Uterus (tissue), 2 donors: ENCODE measurements at regions not wholly inside any gene's neighbourhood (a gene's known extent, or its start where the extent isn't known, plus 50 kb on each side); places are given as distances from the start of the nearest gene placed in this dataset.

ENCODE experiments used
- POLR2A ChIP-seq, 2 donors: fragments of 450-650 bp; IDR thresholded peaks; one replicate each; pipeline ENCODE4 v1.6.1; 2016; ENCODE audit warnings: antibody characterized with exemption in 2 of 2, mild to moderate bottlenecking in 1 of 2, moderate library complexity in 1 of 2
- TF ChIP-seq, protein P1 (sequence below), 4 experiments: fragments of 200-600 bp in 2 of 4; fragments of 450-650 bp in 2 of 4; sonication (generic) in 2 of 4; IDR thresholded peaks; one replicate each; pipeline ENCODE4 v1.5.1; 2016 to 2019; ENCODE audit warnings: antibody characterized with exemption in 4 of 4, mild to moderate bottlenecking in 2 of 4, moderate library complexity in 1 of 4

DNA sequence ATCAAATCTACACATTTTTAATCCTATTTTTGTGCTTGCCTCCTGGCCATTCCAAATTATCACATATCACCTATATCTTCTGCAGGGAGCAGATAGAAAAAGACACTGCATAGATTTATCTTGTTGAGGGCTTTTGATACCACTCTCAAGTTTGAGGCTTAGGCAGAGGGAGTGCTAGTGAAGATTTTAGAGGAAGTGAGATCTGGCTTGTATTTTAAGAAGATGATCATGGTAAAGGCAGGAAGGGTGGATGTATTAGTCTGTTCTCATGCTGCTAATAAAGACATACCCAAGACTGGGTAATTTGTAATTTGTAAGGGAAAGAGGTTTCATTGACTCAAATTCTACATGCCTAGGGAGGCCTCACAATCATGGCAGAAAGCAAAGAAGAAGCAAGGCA is 220.9 kb upstream of the TUT7 start:
- TF ChIP-seq, protein P1, sequence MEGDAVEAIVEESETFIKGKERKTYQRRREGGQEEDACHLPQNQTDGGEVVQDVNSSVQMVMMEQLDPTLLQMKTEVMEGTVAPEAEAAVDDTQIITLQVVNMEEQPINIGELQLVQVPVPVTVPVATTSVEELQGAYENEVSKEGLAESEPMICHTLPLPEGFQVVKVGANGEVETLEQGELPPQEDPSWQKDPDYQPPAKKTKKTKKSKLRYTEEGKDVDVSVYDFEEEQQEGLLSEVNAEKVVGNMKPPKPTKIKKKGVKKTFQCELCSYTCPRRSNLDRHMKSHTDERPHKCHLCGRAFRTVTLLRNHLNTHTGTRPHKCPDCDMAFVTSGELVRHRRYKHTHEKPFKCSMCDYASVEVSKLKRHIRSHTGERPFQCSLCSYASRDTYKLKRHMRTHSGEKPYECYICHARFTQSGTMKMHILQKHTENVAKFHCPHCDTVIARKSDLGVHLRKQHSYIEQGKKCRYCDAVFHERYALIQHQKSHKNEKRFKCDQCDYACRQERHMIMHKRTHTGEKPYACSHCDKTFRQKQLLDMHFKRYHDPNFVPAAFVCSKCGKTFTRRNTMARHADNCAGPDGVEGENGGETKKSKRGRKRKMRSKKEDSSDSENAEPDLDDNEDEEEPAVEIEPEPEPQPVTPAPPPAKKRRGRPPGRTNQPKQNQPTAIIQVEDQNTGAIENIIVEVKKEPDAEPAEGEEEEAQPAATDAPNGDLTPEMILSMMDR (IDR thresholded peaks at IDR 0.05) = no peak
- TF ChIP-seq POLR2A (IDR thresholded peaks at IDR 0.05) = no peak
